Stimulated activated effector memory CD8-positive, alpha-beta T cell treated with anti-CD3 and anti-CD28 coated beads, Interleukin-12 subunit alpha, Interleukin-12 subunit beta, amount 100 ng/mL, for 72 hours (primary cell): ENCODE measurements at regions not wholly inside any gene's neighbourhood (a gene's known extent, or its start where the extent isn't known, plus 50 kb on each side); places are given as distances from the start of the nearest gene placed in this dataset.

Experiments
- ATAC-seq: fragments of 150-1000 bp; cut with Tn5 transposase; 2 replicates; pipeline ENCODE4 v1.10.0; 2021
- DNase-seq, 2 donors: peaks; one replicate each; pipeline ENCODE4 v3.0.0; 2021 to 2022; ENCODE audit warnings: low spot score in 2 of 2
- H3K27ac Mint-ChIP-seq: one replicate; pipeline ENCODE4 v1.8.0; 2022; ENCODE audit warnings: mild to moderate bottlenecking, mixed read lengths
- H3K36me3 Mint-ChIP-seq: one replicate; pipeline ENCODE4 v1.8.0; 2022; ENCODE audit warnings: mild to moderate bottlenecking, mixed read lengths
- H3K4me1 Mint-ChIP-seq: one replicate; pipeline ENCODE4 v1.8.0; 2022; ENCODE audit warnings: mixed read lengths
- H3K4me3 Mint-ChIP-seq: one replicate; pipeline ENCODE4 v1.8.0; 2022; ENCODE audit warnings: mild to moderate bottlenecking, mixed read lengths
- H3K9me3 Mint-ChIP-seq: one replicate; pipeline ENCODE4 v1.8.0; 2022; ENCODE audit warnings: mixed read lengths

GRCh38 chr21:34022627-34023335 is 50.6 kb upstream of the MRPS6 start:
- no peak overlapping the region for H3K27ac Mint-ChIP-seq
- H3K4me3 Mint-ChIP-seq, result no peak overlapping the region
- H3K4me1 Mint-ChIP-seq, result peaks cover 12% of the 10 kb centered on the region
- no peaks in the 10 kb centered on the region for H3K36me3 Mint-ChIP-seq
- no peaks in the 10 kb centered on the region for H3K9me3 Mint-ChIP-seq
- DNase-seq (peak; percentile 24 to 73), ATAC-seq (peak; percentile 92)

DNA sequence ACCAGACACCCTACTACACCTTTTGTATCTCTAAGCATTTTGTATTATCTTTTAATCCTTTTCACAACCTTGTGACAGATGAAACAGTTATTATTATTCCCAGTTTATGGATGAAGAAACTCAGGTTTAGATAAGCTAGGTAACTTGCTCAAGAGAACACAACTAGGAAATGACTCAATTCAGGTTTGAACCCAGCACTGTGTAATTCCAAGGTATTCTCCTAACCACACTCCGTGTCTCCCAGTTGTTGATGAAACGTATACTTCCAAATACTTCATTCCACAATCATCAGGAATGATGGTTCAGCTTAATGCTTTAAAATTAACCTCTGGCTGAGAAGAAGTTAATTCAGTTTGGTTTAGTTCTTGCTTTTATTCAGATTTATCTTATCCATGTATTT is 51.7 kb upstream of the MRPS6 start:
- H3K36me3 Mint-ChIP-seq, result no peaks in the 10 kb centered on the region
- peaks cover 22% of the 10 kb centered on the region for H3K4me1 Mint-ChIP-seq
- ATAC-seq (no peak), DNase-seq (no peak)
- H3K4me3 Mint-ChIP-seq, result no peak overlapping the region
- no peaks in the 10 kb centered on the region for H3K9me3 Mint-ChIP-seq
- H3K27ac Mint-ChIP-seq, result no peak overlapping the region

GRCh38 chr21:34020983-34021553 is 52.3 kb upstream of the MRPS6 start:
- DNase-seq (no peak), ATAC-seq (no peak)
- Mint-ChIP-seq H3K36me3 (no peaks in the 10 kb centered on the region), H3K9me3 (no peaks in the 10 kb centered on the region), H3K4me1 (peaks cover 22% of the 10 kb centered on the region), H3K27ac (no peak overlapping the region), H3K4me3 (no peak overlapping the region)

DNA sequence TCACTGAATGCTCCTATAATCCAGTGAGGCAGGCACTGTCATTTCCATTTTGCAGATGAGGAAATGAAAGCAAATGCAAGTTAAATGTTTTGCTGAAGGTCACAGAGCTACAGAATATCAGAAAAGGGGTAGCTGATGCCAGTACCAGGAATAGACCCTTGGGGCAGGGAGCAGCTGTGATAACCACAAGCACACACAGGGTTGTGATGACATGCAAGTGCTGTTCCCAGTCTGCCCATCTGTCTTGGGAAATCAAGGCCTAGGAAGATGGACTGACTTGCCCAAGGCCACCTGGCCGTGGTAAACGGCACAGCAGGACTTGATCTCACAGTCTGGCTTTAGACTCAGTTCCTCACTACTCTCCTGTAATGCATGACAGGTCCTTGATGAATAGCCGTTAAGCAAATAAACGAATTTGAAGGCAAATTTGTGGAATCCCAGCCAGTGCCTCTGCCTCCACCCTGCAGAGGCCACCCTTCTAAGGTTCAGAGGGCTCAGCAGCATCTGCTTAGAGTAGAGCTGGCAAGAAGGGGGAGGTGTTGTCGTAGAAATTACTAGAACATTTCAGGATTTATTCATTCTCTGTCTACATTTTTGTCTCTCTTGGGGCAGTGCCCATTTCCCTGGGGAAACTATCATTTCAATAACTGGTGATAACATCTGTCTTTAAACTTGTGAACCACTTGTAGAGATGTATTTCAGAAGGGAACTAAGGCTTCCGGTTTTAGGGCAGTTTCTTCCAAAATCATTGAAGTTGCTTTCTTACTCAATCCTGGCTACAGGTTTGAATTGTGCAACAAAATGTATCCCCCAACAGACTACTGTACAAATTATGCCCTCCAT is 53.2 kb upstream of the MRPS6 start:
- Mint-ChIP-seq H3K4me1 (peaks cover 22% of the 10 kb centered on the region), H3K27ac (no peak overlapping the region), H3K36me3 (no peaks in the 10 kb centered on the region), H3K9me3 (no peaks in the 10 kb centered on the region), H3K4me3 (no peak overlapping the region)
- peak; percentile 17 for ATAC-seq
- DNase-seq, result no peak

GRCh38 chr21:34019402-34019801 is 54.0 kb upstream of the MRPS6 start:
- Mint-ChIP-seq H3K36me3 (no peaks in the 10 kb centered on the region), H3K9me3 (peaks cover 5% of the 10 kb centered on the region), H3K4me3 (no peak overlapping the region), H3K27ac (no peak overlapping the region), H3K4me1 (peaks cover 22% of the 10 kb centered on the region)
- DNase-seq (no peak), ATAC-seq (no peak)

- H3K27ac Mint-ChIP-seq, result no peak overlapping the region
- no peaks in the 10 kb centered on the region for H3K36me3 Mint-ChIP-seq
- no peak for ATAC-seq
- H3K4me1 Mint-ChIP-seq, result peaks cover 22% of the 10 kb centered on the region
- no peak for DNase-seq
- H3K9me3 Mint-ChIP-seq, result peaks cover 5% of the 10 kb centered on the region
- no peak overlapping the region for H3K4me3 Mint-ChIP-seq
These were observed 54.5 kb upstream of the MRPS6 start for GRCh38 chr21:34018910-34019309.

DNA sequence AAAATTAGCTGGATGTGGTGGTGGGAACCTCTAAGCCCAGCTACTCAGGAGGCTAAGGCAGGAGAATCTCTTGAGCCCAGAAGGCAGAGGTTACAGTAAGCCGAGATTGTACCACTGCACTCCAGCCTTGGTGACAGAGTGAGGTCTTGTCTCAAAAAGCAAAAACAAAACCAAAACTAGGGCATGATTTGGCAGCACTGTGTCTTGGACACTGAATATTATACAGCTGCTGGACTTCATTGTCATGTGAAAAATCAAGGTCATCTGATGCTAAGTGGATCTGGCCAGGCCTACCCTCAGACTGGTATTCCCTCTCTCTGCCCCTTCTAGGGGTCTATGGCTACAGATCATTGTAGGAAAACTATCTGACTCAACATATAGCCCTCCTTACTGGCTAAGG is 55.2 kb upstream of the MRPS6 start:
- H3K36me3 Mint-ChIP-seq, result no peaks in the 10 kb centered on the region
- no peak for DNase-seq
- H3K27ac Mint-ChIP-seq, result peak overlapping the region; percentile 63
- H3K4me3 Mint-ChIP-seq, result no peak overlapping the region
- peaks cover 22% of the 10 kb centered on the region for H3K4me1 Mint-ChIP-seq
- peaks cover 5% of the 10 kb centered on the region for H3K9me3 Mint-ChIP-seq
- ATAC-seq, result no peak

DNA sequence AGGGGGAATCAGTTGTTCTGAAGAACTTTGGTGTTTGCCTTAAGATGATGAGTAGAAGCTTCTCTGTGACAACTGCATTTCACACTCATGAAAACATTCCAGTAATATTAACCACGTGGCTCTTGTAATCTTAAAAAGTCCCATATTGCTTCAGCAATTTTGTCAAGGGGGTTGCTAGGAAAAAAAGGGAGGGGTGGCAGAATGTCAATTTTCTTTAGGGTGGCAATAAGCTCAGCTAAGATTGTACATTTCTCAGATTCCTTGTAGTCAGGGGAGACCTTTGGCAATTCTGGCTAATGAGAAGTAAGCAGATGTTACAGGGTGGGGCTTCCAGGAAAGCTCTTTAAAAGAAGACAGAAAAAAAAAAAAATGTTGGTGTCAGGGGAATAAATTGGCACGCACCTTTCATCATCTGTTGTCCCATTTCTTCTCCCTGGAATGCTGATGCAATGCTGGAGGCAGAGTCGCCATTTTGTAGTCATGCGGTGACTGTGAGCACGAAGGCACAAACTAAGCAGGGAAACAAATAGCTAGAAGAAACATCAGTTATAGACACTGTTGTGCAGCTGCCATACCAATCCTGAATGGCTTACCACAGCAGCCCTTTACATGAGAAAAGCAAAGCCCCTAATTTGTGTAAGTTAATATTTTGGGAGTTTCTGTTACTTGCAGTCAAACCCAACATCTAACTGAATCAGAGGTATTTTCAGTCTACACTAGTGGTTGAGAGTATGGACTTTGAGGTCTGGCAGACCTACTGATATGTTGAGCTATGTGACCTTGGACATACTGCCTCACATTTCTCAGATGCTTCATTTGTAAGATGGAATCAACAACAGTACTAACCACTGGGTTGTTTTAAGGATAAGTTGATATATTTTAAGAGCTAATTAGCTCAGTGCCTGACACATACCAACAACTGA is 56.1 kb upstream of the MRPS6 start:
- H3K4me1 Mint-ChIP-seq, result peaks cover 22% of the 10 kb centered on the region
- ATAC-seq (no peak), DNase-seq (no peak)
- H3K4me3 Mint-ChIP-seq, result no peak overlapping the region
- H3K27ac Mint-ChIP-seq, result peak overlapping the region; percentile 63
- H3K36me3 Mint-ChIP-seq, result no peaks in the 10 kb centered on the region
- peaks cover 5% of the 10 kb centered on the region for H3K9me3 Mint-ChIP-seq

GRCh38 chr21:34012640-34013039 is 60.7 kb upstream of the MRPS6 start:
- ATAC-seq, result no peak
- Mint-ChIP-seq H3K36me3 (peaks cover 4% of the 10 kb centered on the region), H3K4me1 (peaks cover 23% of the 10 kb centered on the region), H3K4me3 (no peak overlapping the region), H3K9me3 (peaks cover 5% of the 10 kb centered on the region), H3K27ac (no peak overlapping the region)
- no peak for DNase-seq

- Mint-ChIP-seq H3K4me1 (peaks cover 15% of the 10 kb centered on the region), H3K9me3 (peaks cover 5% of the 10 kb centered on the region), H3K4me3 (no peak overlapping the region), H3K27ac (no peak overlapping the region), H3K36me3 (peaks cover 4% of the 10 kb centered on the region)
- DNase-seq (no peak), ATAC-seq (no peak)
These were observed 61.7 kb upstream of the MRPS6 start for GRCh38 chr21:34011660-34012059.

DNA sequence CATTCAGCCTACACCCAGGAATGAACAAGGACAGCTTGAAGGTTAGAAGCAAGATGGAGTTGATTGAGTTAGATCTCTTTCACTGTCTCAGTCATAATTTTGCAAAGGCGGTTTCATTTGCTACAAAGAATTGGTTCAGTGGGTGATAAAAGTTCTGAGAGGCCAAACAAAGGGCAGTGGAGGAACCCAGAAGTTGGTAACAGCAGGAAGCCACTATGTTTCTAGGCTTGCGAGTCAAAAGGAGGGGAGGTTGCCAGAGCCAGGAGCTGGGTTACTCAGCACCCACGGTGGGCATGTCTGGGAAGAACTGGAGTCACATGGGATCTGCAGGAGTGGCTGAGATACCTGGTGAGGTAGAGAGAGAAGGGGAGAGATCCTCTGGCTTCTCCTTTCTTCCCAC is 64.2 kb upstream of the MRPS6 start:
- Mint-ChIP-seq H3K4me1 (peaks cover 15% of the 10 kb centered on the region), H3K27ac (peak overlapping the region; percentile 89), H3K9me3 (no peaks in the 10 kb centered on the region), H3K36me3 (peaks cover 4% of the 10 kb centered on the region), H3K4me3 (peak overlapping the region; percentile 45)
- peak; percentile 76 for ATAC-seq
- no peak for DNase-seq

DNA sequence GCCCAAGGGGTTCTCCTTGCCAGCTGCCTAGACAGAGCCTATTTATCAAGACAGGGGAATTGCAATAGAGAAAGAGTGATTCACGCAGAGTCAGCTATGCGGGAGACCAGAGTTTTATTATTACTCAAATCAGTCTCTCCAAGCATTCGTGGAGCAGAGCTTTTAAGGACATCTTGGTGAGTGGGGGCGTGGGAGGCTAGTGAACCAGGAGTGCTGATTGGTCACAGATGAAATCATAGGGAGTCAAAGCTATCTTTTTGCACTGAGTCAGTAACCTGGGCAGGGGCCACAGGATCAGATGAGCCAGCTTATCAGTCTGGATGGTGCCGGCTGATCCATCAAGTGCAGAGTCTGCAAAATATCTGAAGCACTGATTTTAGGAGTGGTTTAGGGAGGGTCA is 64.8 kb upstream of the MRPS6 start:
- peak; percentile 98 for ATAC-seq
- peak; percentile 37 to 60 for DNase-seq
- peaks cover 15% of the 10 kb centered on the region for H3K4me1 Mint-ChIP-seq
- peaks cover 1% of the 10 kb centered on the region for H3K9me3 Mint-ChIP-seq
- peak overlapping the region; percentile 89 for H3K27ac Mint-ChIP-seq
- H3K36me3 Mint-ChIP-seq, result peaks cover 4% of the 10 kb centered on the region
- H3K4me3 Mint-ChIP-seq, result peak overlapping the region; percentile 45

GRCh38 chr21:34006611-34007168 is 66.7 kb upstream of the MRPS6 start:
- ATAC-seq (no peak), DNase-seq (no peak)
- peaks cover 4% of the 10 kb centered on the region for H3K36me3 Mint-ChIP-seq
- peaks cover 4% of the 10 kb centered on the region for H3K9me3 Mint-ChIP-seq
- no peak overlapping the region for H3K4me3 Mint-ChIP-seq
- H3K27ac Mint-ChIP-seq, result no peak overlapping the region
- H3K4me1 Mint-ChIP-seq, result peaks cover 15% of the 10 kb centered on the region

- Mint-ChIP-seq H3K9me3 (peaks cover 4% of the 10 kb centered on the region), H3K4me1 (peaks cover 15% of the 10 kb centered on the region), H3K36me3 (peaks cover 4% of the 10 kb centered on the region), H3K27ac (no peak overlapping the region), H3K4me3 (no peak overlapping the region)
- no peak for DNase-seq
- no peak for ATAC-seq
These were observed 68.4 kb upstream of the MRPS6 start for GRCh38 chr21:34004974-34005373.
